NCI-H2196 treated with DMSO at 0.1 percent for 48 hours (cell line): ENCODE measurements at regions not wholly inside any gene's neighbourhood (a gene's known extent, or its start where the extent isn't known, plus 50 kb on each side); places are given as distances from the start of the nearest gene placed in this dataset.

Experiments
- DNase-seq: peaks from one replicate; lab custom pipeline; 2025; ENCODE audit not compliant: unreplicated experiment; lab: John Stamatoyannopoulos, UW

GRCh38 chr14:98292191-98292590 lies 979.8 kb downstream of the BCL11B start:
- no peak for DNase-seq

- DNase-seq: no peak
Observed at GRCh38 chr14:98293576-98293975, 978.4 kb downstream of the BCL11B start.

GRCh38 chr14:98296895-98297294 lies 975.1 kb downstream of the BCL11B start:
- no peak for DNase-seq

GRCh38 chr14:98297567-98297966 lies 974.4 kb downstream of the BCL11B start:
- no peak for DNase-seq

- no peak for DNase-seq
Observed at GRCh38 chr14:98298481-98299244, 973.3 kb downstream of the BCL11B start.

- DNase-seq: no peak
Observed at GRCh38 chr14:98301681-98302080, 970.3 kb downstream of the BCL11B start.

- no peak for DNase-seq
Observed at GRCh38 chr14:98304574-98304973, 967.4 kb downstream of the BCL11B start.

- DNase-seq: no peak
Observed at GRCh38 chr14:98309591-98309990, 962.4 kb downstream of the BCL11B start.

GRCh38 chr14:98312006-98312405 lies 960.0 kb downstream of the BCL11B start:
- DNase-seq: no peak

GRCh38 chr14:98321841-98322240 lies 950.2 kb downstream of the BCL11B start:
- DNase-seq: no peak

- DNase-seq: no peak
Observed at GRCh38 chr14:98323836-98324235, 948.2 kb downstream of the BCL11B start.

- DNase-seq: no peak
Observed at GRCh38 chr14:98325761-98326160, 946.2 kb downstream of the BCL11B start.

- DNase-seq: no peak
Observed at GRCh38 chr14:98328496-98328895, 943.5 kb downstream of the BCL11B start.

GRCh38 chr14:98334186-98334585 lies 937.8 kb downstream of the BCL11B start:
- DNase-seq: no peak

GRCh38 chr14:98341211-98341610 lies 930.8 kb downstream of the BCL11B start:
- no peak for DNase-seq

GRCh38 chr14:98345161-98345560 lies 926.8 kb downstream of the BCL11B start:
- DNase-seq: no peak

- DNase-seq: no peak
Observed at GRCh38 chr14:98347686-98348085, 924.3 kb downstream of the BCL11B start.

- DNase-seq: no peak
Observed at GRCh38 chr14:98348505-98348904, 923.5 kb downstream of the BCL11B start.

GRCh38 chr14:98350213-98350612 lies 921.8 kb downstream of the BCL11B start:
- DNase-seq: no peak

GRCh38 chr14:98364961-98365360 lies 907.0 kb downstream of the BCL11B start:
- no peak for DNase-seq

GRCh38 chr14:98366429-98366828 lies 905.6 kb downstream of the BCL11B start:
- no peak for DNase-seq

GRCh38 chr14:98368221-98368620 lies 903.8 kb downstream of the BCL11B start:
- DNase-seq: no peak

GRCh38 chr14:98368916-98369315 lies 903.1 kb downstream of the BCL11B start:
- no peak for DNase-seq
